IPS-20b (cell line): ENCODE measurements at regions not wholly inside any gene's neighbourhood (a gene's known extent, or its start where the extent isn't known, plus 50 kb on each side); places are given as distances from the start of the nearest gene placed in this dataset.
"Not testable (repeated sequence)": the region's sequence is repeated elsewhere in the genome, so short reads cannot be mapped to it uniquely, and the experiment has no call there.

Experiments
- H3K27ac ChIP-seq: one replicate; pipeline ENCODE4 v1.5.1; 2013; ENCODE audit warnings: low read length
- H3K27me3 ChIP-seq: 2 replicates; pipeline ENCODE4 v1.6.1; 2013; ENCODE audit warnings: mild to moderate bottlenecking, low read length, inconsistent platforms; ENCODE audit not compliant: insufficient read depth
- H3K36me3 ChIP-seq: 2 replicates; pipeline ENCODE4 v1.6.1; 2013; ENCODE audit warnings: low read depth, mild to moderate bottlenecking, inconsistent platforms, low read length, moderate library complexity; ENCODE audit not compliant: insufficient read depth
- H3K4me1 ChIP-seq: 2 replicates; pipeline ENCODE4 v1.6.1; 2013; ENCODE audit warnings: mild to moderate bottlenecking, control low read depth, inconsistent platforms, low read length, moderate library complexity; ENCODE audit not compliant: insufficient read depth
- H3K4me3 ChIP-seq: 2 replicates; pipeline ENCODE4 v1.5.1; 2013; ENCODE audit warnings: mild to moderate bottlenecking, low read length, inconsistent platforms
- H3K9ac ChIP-seq: 2 replicates; pipeline ENCODE4 v1.6.1; 2013; ENCODE audit warnings: low read depth, mild to moderate bottlenecking, inconsistent platforms, low read length, moderate library complexity
- H3K9me3 ChIP-seq: 2 replicates; pipeline ENCODE4 v1.6.1; 2013; ENCODE audit warnings: mild to moderate bottlenecking, low read depth, low read length, inconsistent platforms; ENCODE audit not compliant: insufficient read depth

GRCh38 chr18:70598406-70598805, 309.6 kb downstream of the SOCS6 start:
- no peaks in the 10 kb centered on the region for H3K4me1 ChIP-seq
- no peak overlapping the region for H3K9ac ChIP-seq
- no peak overlapping the region for H3K4me3 ChIP-seq
- H3K9me3 ChIP-seq: no peaks in the 10 kb centered on the region
- H3K27me3 ChIP-seq: no peaks in the 10 kb centered on the region
- H3K27ac ChIP-seq: no peak overlapping the region
- H3K36me3 ChIP-seq: no peaks in the 10 kb centered on the region

- no peaks in the 10 kb centered on the region for H3K27me3 ChIP-seq
- H3K9ac ChIP-seq: no peak overlapping the region
- H3K4me1 ChIP-seq: no peaks in the 10 kb centered on the region
- no peaks in the 10 kb centered on the region; the same call in none of the 2 replicates for H3K9me3 ChIP-seq
- H3K4me3 ChIP-seq: no peak overlapping the region
- H3K27ac ChIP-seq: no peak overlapping the region
- no peaks in the 10 kb centered on the region for H3K36me3 ChIP-seq
Measured at GRCh38 chr18:70582981-70583380, 294.1 kb downstream of the SOCS6 start.

GRCh38 chr18:70578480-70578879, 289.6 kb downstream of the SOCS6 start:
- Histone ChIP-seq H3K9ac (no peak overlapping the region), H3K9me3 (no peaks in the 10 kb centered on the region), H3K4me3 (no peak overlapping the region), H3K27me3 (no peaks in the 10 kb centered on the region), H3K27ac (no peak overlapping the region), H3K36me3 (no peaks in the 10 kb centered on the region), H3K4me1 (no peaks in the 10 kb centered on the region)

- no peaks in the 10 kb centered on the region for H3K36me3 ChIP-seq
- no peaks in the 10 kb centered on the region for H3K27me3 ChIP-seq
- H3K9me3 ChIP-seq: no peaks in the 10 kb centered on the region
Measured at GRCh38 chr18:70577023-70577420, 288.2 kb downstream of the SOCS6 start.

GRCh38 chr18:70576276-70577022, 287.6 kb downstream of the SOCS6 start:
- Histone ChIP-seq H3K4me3 (no peak overlapping the region), H3K9me3 (no peaks in the 10 kb centered on the region), H3K4me1 (no peaks in the 10 kb centered on the region), H3K27ac (no peak overlapping the region), H3K36me3 (no peaks in the 10 kb centered on the region), H3K9ac (no peak overlapping the region), H3K27me3 (no peaks in the 10 kb centered on the region)

More at GRCh38 chr18:70577023-70577420, 288.2 kb downstream of the SOCS6 start:
- H3K9ac ChIP-seq: no peak overlapping the region
- no peak overlapping the region for H3K27ac ChIP-seq
- H3K4me1 ChIP-seq: no peaks in the 10 kb centered on the region
- H3K4me3 ChIP-seq: no peak overlapping the region

GRCh38 chr18:70574951-70575350, 286.1 kb downstream of the SOCS6 start:
- not testable (repeated sequence) for H3K36me3 ChIP-seq, H3K4me3 ChIP-seq, H3K27ac ChIP-seq, H3K4me1 ChIP-seq, H3K27me3 ChIP-seq, H3K9ac ChIP-seq, H3K9me3 ChIP-seq

GRCh38 chr18:70569647-70570046, 280.8 kb downstream of the SOCS6 start:
- H3K4me1 ChIP-seq, H3K27me3 ChIP-seq, H3K9me3 ChIP-seq, H3K9ac ChIP-seq, H3K27ac ChIP-seq, H3K36me3 ChIP-seq, H3K4me3 ChIP-seq: not testable (repeated sequence)

GRCh38 chr18:70559446-70559845, 270.6 kb downstream of the SOCS6 start:
- H3K4me1 ChIP-seq: peaks cover 5% of the 10 kb centered on the region; the same call in 1 of the 2 replicates
- no peak overlapping the region for H3K4me3 ChIP-seq
- no peak overlapping the region for H3K9ac ChIP-seq
- H3K27ac ChIP-seq: no peak overlapping the region
- no peaks in the 10 kb centered on the region for H3K9me3 ChIP-seq
- H3K36me3 ChIP-seq: no peaks in the 10 kb centered on the region
- H3K27me3 ChIP-seq: no peaks in the 10 kb centered on the region

- Histone ChIP-seq H3K36me3 (no peaks in the 10 kb centered on the region), H3K4me1 (peaks cover 5% of the 10 kb centered on the region; the same call in 1 of the 2 replicates), H3K27ac (no peak overlapping the region), H3K9ac (no peak overlapping the region), H3K27me3 (no peaks in the 10 kb centered on the region), H3K4me3 (no peak overlapping the region), H3K9me3 (no peaks in the 10 kb centered on the region)
Measured at GRCh38 chr18:70558371-70558770, 269.5 kb downstream of the SOCS6 start.

- Histone ChIP-seq H3K27ac (no peak overlapping the region), H3K4me3 (no peak overlapping the region), H3K36me3 (no peaks in the 10 kb centered on the region), H3K4me1 (peaks cover 5% of the 10 kb centered on the region; the same call in 1 of the 2 replicates), H3K9me3 (no peaks in the 10 kb centered on the region), H3K9ac (no peak overlapping the region), H3K27me3 (no peaks in the 10 kb centered on the region)
Measured at GRCh38 chr18:70554854-70555445, 266.1 kb downstream of the SOCS6 start.

GRCh38 chr18:70553936-70554260, 265.1 kb downstream of the SOCS6 start:
- H3K4me1 ChIP-seq: peaks cover 5% of the 10 kb centered on the region; the same call in 1 of the 2 replicates
- H3K27ac ChIP-seq: no peak overlapping the region
- H3K36me3 ChIP-seq: no peaks in the 10 kb centered on the region
- H3K27me3 ChIP-seq: no peaks in the 10 kb centered on the region
- no peaks in the 10 kb centered on the region for H3K9me3 ChIP-seq
- H3K4me3 ChIP-seq: no peak overlapping the region
- H3K9ac ChIP-seq: no peak overlapping the region

GRCh38 chr18:70553245-70553935, 264.5 kb downstream of the SOCS6 start:
- Histone ChIP-seq H3K9me3 (no peaks in the 10 kb centered on the region), H3K27ac (no peak overlapping the region), H3K36me3 (no peaks in the 10 kb centered on the region), H3K9ac (no peak overlapping the region), H3K4me1 (peaks cover 5% of the 10 kb centered on the region; the same call in 1 of the 2 replicates), H3K4me3 (no peak overlapping the region), H3K27me3 (no peaks in the 10 kb centered on the region)
